ENCODE measurements at regions not wholly inside any gene's neighbourhood (a gene's known extent, or its start where the extent isn't known, plus 50 kb on each side); places are given as distances from the start of the nearest gene placed in this dataset.
"Not testable (repeated sequence)": the region's sequence is repeated elsewhere in the genome, so short reads cannot be mapped to it uniquely, and the experiment has no call there.

- H3K9me2 ChIP-seq (replicated peaks; ENCODE audit: low read length) = no peaks in the 10 kb centered on the region
- peak; percentile 22 for ATAC-seq
- H3F3A ChIP-seq (ENCODE audit: low read length, unreplicated experiment) = no peaks in the 10 kb centered on the region
- BruUV-seq (replicated peaks) = no TSS peak
- intact Hi-C loops (cut with micrococcal nuclease) = no loop called here
- H3K9me3 ChIP-seq (ENCODE audit: low read length) = no peaks in the 10 kb centered on the region
- no peak for TF ChIP-seq EZH2 (IDR thresholded peaks at IDR 0.05; ENCODE audit: low read length, unreplicated experiment)
- TF ChIP-seq EZH2phosphoT487 (IDR thresholded peaks at IDR 0.05; ENCODE audit: borderline replicate concordance, low read length) = no peak
- DNase-seq = no peak
- H3K27me3 ChIP-seq (ENCODE audit: low read length) = no peaks in the 10 kb centered on the region
- no peak overlapping the region for H3K9ac ChIP-seq (ENCODE audit: low read length)
- no peak overlapping the region; the same call in 1 of the 2 replicates for H3K4me2 ChIP-seq (ENCODE audit: low read length)
- CTCF ChIA-PET = no interaction called here
- POLR2A ChIA-PET (ENCODE audit: unreplicated experiment) = no interaction called here
- H3K36me3 ChIP-seq (ENCODE audit: low read depth, low read length) = no peaks in the 10 kb centered on the region
- H4K20me1 ChIP-seq (ENCODE audit: low read length) = no peaks in the 10 kb centered on the region
- no peaks in the 10 kb centered on the region for H3K4me1 ChIP-seq (ENCODE audit: insufficient read depth, low read length)
- no peak overlapping the region for H3K4me3 ChIP-seq (ENCODE audit: low read length)
- no peak overlapping the region for H3K27ac ChIP-seq (ENCODE audit: low read length)
- H2AFZ ChIP-seq (ENCODE audit: low read length) = peak overlapping the region; percentile 10; the same call in 1 of the 2 replicates
- H3K79me2 ChIP-seq (ENCODE audit: low read length) = no peaks in the 10 kb centered on the region
Measured at GRCh38 chr14:103279142-103280025, 54.7 kb upstream of the EIF5 start.

GRCh38 chr14:103280278-103280928 lies 53.6 kb upstream of the EIF5 start:
- no TSS peak for BruUV-seq (replicated peaks)
- no peaks in the 10 kb centered on the region for H3K27me3 ChIP-seq (ENCODE audit: low read length)
- no peaks in the 10 kb centered on the region for H3K9me2 ChIP-seq (replicated peaks; ENCODE audit: low read length)
- CTCF ChIA-PET = no interaction called here
- H3K4me3 ChIP-seq (ENCODE audit: low read length) = no peak overlapping the region
- H3K4me1 ChIP-seq (ENCODE audit: insufficient read depth, low read length) = peaks cover 8% of the 10 kb centered on the region
- no peaks in the 10 kb centered on the region for H3K9me3 ChIP-seq (ENCODE audit: low read length)
- DNase-seq = no peak
- H3K27ac ChIP-seq (ENCODE audit: low read length) = no peak overlapping the region
- no peaks in the 10 kb centered on the region for H4K20me1 ChIP-seq (ENCODE audit: low read length)
- no peak for TF ChIP-seq EZH2phosphoT487 (IDR thresholded peaks at IDR 0.05; ENCODE audit: borderline replicate concordance, low read length)
- no peak for TF ChIP-seq EZH2 (IDR thresholded peaks at IDR 0.05; ENCODE audit: low read length, unreplicated experiment)
- no peak for TF ChIP-seq CTCF (conservative IDR thresholded peaks at IDR 0.05; ENCODE audit: low read depth, low read length)
- no peak overlapping the region for H2AFZ ChIP-seq (ENCODE audit: low read length)
- POLR2A ChIA-PET (ENCODE audit: unreplicated experiment) = no interaction called here
- H3K9ac ChIP-seq (ENCODE audit: low read length) = no peak overlapping the region
- no peak for ATAC-seq
- H3K79me2 ChIP-seq (ENCODE audit: low read length) = no peaks in the 10 kb centered on the region
- H3K4me2 ChIP-seq (ENCODE audit: low read length) = no peak overlapping the region
- H3F3A ChIP-seq (ENCODE audit: low read length, unreplicated experiment) = no peaks in the 10 kb centered on the region
- intact Hi-C loops (cut with micrococcal nuclease) = no loop called here
- no peaks in the 10 kb centered on the region for H3K36me3 ChIP-seq (ENCODE audit: low read depth, low read length)

- Histone ChIP-seq H3K9me2 (replicated peaks; ENCODE audit: low read length) (no peaks in the 10 kb centered on the region), H3K9ac (ENCODE audit: low read length) (no peak overlapping the region), H3K9me3 (ENCODE audit: low read length) (no peaks in the 10 kb centered on the region), H3K27ac (ENCODE audit: low read length) (no peak overlapping the region), H3K27me3 (ENCODE audit: low read length) (no peaks in the 10 kb centered on the region), H3K36me3 (ENCODE audit: low read depth, low read length) (no peaks in the 10 kb centered on the region), H3K4me2 (ENCODE audit: low read length) (no peak overlapping the region), H3K4me3 (ENCODE audit: low read length) (no peak overlapping the region), H4K20me1 (ENCODE audit: low read length) (no peaks in the 10 kb centered on the region), H3F3A (ENCODE audit: low read length, unreplicated experiment) (no peaks in the 10 kb centered on the region), H3K79me2 (ENCODE audit: low read length) (no peaks in the 10 kb centered on the region), H3K4me1 (ENCODE audit: insufficient read depth, low read length) (peaks cover 8% of the 10 kb centered on the region), H2AFZ (ENCODE audit: low read length) (no peak overlapping the region)
- no TSS peak for BruUV-seq (replicated peaks)
- POLR2A ChIA-PET (ENCODE audit: unreplicated experiment) = no interaction called here
- ATAC-seq = peak; percentile 76
- CTCF ChIA-PET = interaction anchor here (0.5 to 1.4 kb wide), 3 partner anchors 20 to 176 kb away, joined by 5 to 12 read pairs (median 8); no protein-coding TSS in a partner anchor
- intact Hi-C loops (cut with micrococcal nuclease) = no loop called here
- peak; percentile 63 for DNase-seq
- no peak for TF ChIP-seq EZH2 (IDR thresholded peaks at IDR 0.05; ENCODE audit: low read length, unreplicated experiment)
- peak; percentile 54 for TF ChIP-seq CTCF (conservative IDR thresholded peaks at IDR 0.05; ENCODE audit: low read depth, low read length)
Measured at GRCh38 chr14:103281496-103282231, 52.4 kb upstream of the EIF5 start.

- H3K9me2 ChIP-seq (replicated peaks; ENCODE audit: low read length); ATAC-seq; H3K9me3 ChIP-seq (ENCODE audit: low read length); H3K36me3 ChIP-seq (ENCODE audit: low read depth, low read length); H3K9ac ChIP-seq (ENCODE audit: low read length); H3K79me2 ChIP-seq (ENCODE audit: low read length); H4K20me1 ChIP-seq (ENCODE audit: low read length); H3K4me2 ChIP-seq (ENCODE audit: low read length); H3F3A ChIP-seq (ENCODE audit: low read length, unreplicated experiment); POLR2A ChIA-PET (ENCODE audit: unreplicated experiment); H3K4me1 ChIP-seq (ENCODE audit: insufficient read depth, low read length); DNase-seq; H3K27me3 ChIP-seq (ENCODE audit: low read length); H3K27ac ChIP-seq (ENCODE audit: low read length); BruUV-seq (replicated peaks); intact Hi-C loops (cut with micrococcal nuclease); H3K4me3 ChIP-seq (ENCODE audit: low read length); H2AFZ ChIP-seq (ENCODE audit: low read length): not testable (repeated sequence)
- CTCF ChIA-PET = interaction anchor here (0.5 to 1.4 kb wide), 2 partner anchors 28 to 177 kb away, joined by 5 to 12 read pairs; no protein-coding TSS in a partner anchor
Measured at GRCh38 chr14:103282309-103282708, 51.7 kb upstream of the EIF5 start.

Measured in PC-3 (cell line).